Neural cell (in vitro differentiated cells): ENCODE measurements at regions not wholly inside any gene's neighbourhood (a gene's known extent, or its start where the extent isn't known, plus 50 kb on each side); places are given as distances from the start of the nearest gene placed in this dataset.

Experiments used
- POLR2AphosphoS5 ChIP-seq: IDR thresholded peaks from 2 replicates; pipeline ENCODE4 v1.6.1; 2012
- TAF1 ChIP-seq: IDR thresholded peaks from 2 replicates; pipeline ENCODE4 v1.6.1; 2012; ENCODE audit warnings: low read depth
- TF ChIP-seq, protein P1 (sequence below): fragments of 450-650 bp; IDR thresholded peaks from 2 replicates; pipeline ENCODE4 v1.5.1; 2014; ENCODE audit warnings: antibody characterized with exemption, mild to moderate bottlenecking, moderate library complexity; ENCODE audit not compliant: poor library complexity, severe bottlenecking
- TF ChIP-seq, protein P2 (sequence below): IDR thresholded peaks from 2 replicates; pipeline ENCODE4 v1.6.1; 2012; ENCODE audit warnings: borderline replicate concordance

DNA sequence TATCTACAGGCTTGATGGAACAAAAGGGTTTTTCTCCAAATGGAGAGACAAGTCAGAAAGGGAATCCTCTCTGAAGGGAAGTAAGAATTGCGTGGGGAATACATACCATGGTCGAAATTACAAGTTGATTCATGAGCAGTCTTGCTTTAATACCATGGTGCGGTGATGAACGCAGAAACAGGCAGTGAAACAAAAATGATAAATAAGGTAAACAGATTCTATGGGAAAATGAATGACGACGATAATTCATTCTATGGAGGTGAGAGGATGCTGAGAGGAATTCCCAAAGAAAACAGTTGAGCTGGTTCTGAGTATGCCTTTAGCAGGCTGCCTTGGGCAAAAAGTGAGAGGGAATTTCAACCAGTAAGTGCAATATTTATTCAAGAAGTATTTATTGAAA, 209.4 kb upstream of the RUNX1 start:
- TF ChIP-seq, protein P1, sequence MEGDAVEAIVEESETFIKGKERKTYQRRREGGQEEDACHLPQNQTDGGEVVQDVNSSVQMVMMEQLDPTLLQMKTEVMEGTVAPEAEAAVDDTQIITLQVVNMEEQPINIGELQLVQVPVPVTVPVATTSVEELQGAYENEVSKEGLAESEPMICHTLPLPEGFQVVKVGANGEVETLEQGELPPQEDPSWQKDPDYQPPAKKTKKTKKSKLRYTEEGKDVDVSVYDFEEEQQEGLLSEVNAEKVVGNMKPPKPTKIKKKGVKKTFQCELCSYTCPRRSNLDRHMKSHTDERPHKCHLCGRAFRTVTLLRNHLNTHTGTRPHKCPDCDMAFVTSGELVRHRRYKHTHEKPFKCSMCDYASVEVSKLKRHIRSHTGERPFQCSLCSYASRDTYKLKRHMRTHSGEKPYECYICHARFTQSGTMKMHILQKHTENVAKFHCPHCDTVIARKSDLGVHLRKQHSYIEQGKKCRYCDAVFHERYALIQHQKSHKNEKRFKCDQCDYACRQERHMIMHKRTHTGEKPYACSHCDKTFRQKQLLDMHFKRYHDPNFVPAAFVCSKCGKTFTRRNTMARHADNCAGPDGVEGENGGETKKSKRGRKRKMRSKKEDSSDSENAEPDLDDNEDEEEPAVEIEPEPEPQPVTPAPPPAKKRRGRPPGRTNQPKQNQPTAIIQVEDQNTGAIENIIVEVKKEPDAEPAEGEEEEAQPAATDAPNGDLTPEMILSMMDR, result no peak
- TF ChIP-seq POLR2AphosphoS5 (no peak), TAF1 (no peak)
- TF ChIP-seq, protein P2, sequence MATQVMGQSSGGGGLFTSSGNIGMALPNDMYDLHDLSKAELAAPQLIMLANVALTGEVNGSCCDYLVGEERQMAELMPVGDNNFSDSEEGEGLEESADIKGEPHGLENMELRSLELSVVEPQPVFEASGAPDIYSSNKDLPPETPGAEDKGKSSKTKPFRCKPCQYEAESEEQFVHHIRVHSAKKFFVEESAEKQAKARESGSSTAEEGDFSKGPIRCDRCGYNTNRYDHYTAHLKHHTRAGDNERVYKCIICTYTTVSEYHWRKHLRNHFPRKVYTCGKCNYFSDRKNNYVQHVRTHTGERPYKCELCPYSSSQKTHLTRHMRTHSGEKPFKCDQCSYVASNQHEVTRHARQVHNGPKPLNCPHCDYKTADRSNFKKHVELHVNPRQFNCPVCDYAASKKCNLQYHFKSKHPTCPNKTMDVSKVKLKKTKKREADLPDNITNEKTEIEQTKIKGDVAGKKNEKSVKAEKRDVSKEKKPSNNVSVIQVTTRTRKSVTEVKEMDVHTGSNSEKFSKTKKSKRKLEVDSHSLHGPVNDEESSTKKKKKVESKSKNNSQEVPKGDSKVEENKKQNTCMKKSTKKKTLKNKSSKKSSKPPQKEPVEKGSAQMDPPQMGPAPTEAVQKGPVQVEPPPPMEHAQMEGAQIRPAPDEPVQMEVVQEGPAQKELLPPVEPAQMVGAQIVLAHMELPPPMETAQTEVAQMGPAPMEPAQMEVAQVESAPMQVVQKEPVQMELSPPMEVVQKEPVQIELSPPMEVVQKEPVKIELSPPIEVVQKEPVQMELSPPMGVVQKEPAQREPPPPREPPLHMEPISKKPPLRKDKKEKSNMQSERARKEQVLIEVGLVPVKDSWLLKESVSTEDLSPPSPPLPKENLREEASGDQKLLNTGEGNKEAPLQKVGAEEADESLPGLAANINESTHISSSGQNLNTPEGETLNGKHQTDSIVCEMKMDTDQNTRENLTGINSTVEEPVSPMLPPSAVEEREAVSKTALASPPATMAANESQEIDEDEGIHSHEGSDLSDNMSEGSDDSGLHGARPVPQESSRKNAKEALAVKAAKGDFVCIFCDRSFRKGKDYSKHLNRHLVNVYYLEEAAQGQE, result no peak
